NT2/D1 (cell line): ENCODE measurements at regions not wholly inside any gene's neighbourhood (a gene's known extent, or its start where the extent isn't known, plus 50 kb on each side); places are given as distances from the start of the nearest gene placed in this dataset.

ENCODE experiments used
- YY1 ChIP-seq: IDR thresholded peaks from 2 replicates; pipeline ENCODE4 v1.6.1; 2011; ENCODE audit not compliant: insufficient read length, insufficient read depth
- ZNF274 ChIP-seq: IDR thresholded peaks from 2 replicates; pipeline ENCODE4 v1.6.1; 2011; ENCODE audit warnings: mild to moderate bottlenecking, low read depth, low read length

GRCh38 chr7:19916046-19916445 is 142.6 kb upstream of the TMEM196 start:
- TF ChIP-seq ZNF274 (no peak), YY1 (no peak)
